Cardiac fibroblast (primary cell): ENCODE measurements at regions not wholly inside any gene's neighbourhood (a gene's known extent, or its start where the extent isn't known, plus 50 kb on each side); places are given as distances from the start of the nearest gene placed in this dataset.

Experiments used
- DNase-seq, 2 donors: peaks; one replicate each; pipeline versions ENCODE4 v3.0.0 to v3.0.0-alpha.2; 2010; ENCODE audit warnings: low read depth in 2 of 2
- H3K4me3 ChIP-seq, 2 donors: replicated peaks in 1 of 2; 1 replicate in 1 of 2; 2 replicates in 1 of 2; pipeline ENCODE4 v1.5.1; 2011; ENCODE audit warnings: low read depth in 2 of 2, low read length in 2 of 2, mild to moderate bottlenecking in 2 of 2, moderate library complexity in 1 of 2
- TF ChIP-seq, protein P1 (sequence below): IDR thresholded peaks from one replicate; pipeline ENCODE4 v1.5.1; 2011; ENCODE audit warnings: low read depth, mild to moderate bottlenecking, low read length, inconsistent platforms

GRCh38 chr2:134785659-134786430, 52.6 kb upstream of the ACMSD start:
- DNase-seq: no peak
- TF ChIP-seq, protein P1, sequence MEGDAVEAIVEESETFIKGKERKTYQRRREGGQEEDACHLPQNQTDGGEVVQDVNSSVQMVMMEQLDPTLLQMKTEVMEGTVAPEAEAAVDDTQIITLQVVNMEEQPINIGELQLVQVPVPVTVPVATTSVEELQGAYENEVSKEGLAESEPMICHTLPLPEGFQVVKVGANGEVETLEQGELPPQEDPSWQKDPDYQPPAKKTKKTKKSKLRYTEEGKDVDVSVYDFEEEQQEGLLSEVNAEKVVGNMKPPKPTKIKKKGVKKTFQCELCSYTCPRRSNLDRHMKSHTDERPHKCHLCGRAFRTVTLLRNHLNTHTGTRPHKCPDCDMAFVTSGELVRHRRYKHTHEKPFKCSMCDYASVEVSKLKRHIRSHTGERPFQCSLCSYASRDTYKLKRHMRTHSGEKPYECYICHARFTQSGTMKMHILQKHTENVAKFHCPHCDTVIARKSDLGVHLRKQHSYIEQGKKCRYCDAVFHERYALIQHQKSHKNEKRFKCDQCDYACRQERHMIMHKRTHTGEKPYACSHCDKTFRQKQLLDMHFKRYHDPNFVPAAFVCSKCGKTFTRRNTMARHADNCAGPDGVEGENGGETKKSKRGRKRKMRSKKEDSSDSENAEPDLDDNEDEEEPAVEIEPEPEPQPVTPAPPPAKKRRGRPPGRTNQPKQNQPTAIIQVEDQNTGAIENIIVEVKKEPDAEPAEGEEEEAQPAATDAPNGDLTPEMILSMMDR: no peak
- no peak overlapping the region for H3K4me3 ChIP-seq

GRCh38 chr2:134788417-134788816, 50.0 kb upstream of the ACMSD start:
- no peak for DNase-seq
- TF ChIP-seq, protein P1: no peak
- no peak overlapping the region for H3K4me3 ChIP-seq
